GM19452 (cell line): ENCODE measurements at regions not wholly inside any gene's neighbourhood (a gene's known extent, or its start where the extent isn't known, plus 50 kb on each side); places are given as distances from the start of the nearest gene placed in this dataset.
"Not testable (repeated sequence)": the region's sequence is repeated elsewhere in the genome, so short reads cannot be mapped to it uniquely, and the experiment has no call there.

Experiments used
- ATAC-seq: cut with Tn5 transposase; IDR thresholded peaks from one replicate; pipeline ENCODE4 v1.9.1; 2021; ENCODE audit not compliant: unreplicated experiment

- no peak for ATAC-seq
Measured at GRCh38 chr2:15819562-15820256, 120.6 kb upstream of the MYCN start.

- ATAC-seq, result no peak
Measured at GRCh38 chr2:15820257-15820566, 120.1 kb upstream of the MYCN start.

DNA sequence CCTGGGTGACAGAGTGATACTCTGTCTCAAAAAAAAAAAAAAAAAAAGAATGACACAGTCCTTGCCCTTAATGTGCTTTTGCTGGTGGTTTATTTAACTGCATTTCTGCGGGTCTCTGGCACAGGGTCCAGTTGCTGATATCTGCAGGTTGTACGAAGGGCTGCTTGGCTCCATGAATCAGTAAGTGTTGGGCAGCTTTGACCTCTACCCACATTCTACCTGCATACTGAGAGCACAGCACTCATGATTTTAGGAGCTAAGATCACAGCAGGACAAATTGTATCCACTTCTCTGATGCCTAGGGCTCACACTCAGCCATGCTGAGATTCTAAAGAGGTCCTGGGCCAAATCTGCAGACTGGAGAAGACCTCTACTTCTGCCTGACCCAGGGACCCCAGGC lies 119.4 kb upstream of the MYCN start:
- ATAC-seq, result no peak

- ATAC-seq, result no peak
Measured at GRCh38 chr2:15822151-15823044, 118.0 kb upstream of the MYCN start.

DNA sequence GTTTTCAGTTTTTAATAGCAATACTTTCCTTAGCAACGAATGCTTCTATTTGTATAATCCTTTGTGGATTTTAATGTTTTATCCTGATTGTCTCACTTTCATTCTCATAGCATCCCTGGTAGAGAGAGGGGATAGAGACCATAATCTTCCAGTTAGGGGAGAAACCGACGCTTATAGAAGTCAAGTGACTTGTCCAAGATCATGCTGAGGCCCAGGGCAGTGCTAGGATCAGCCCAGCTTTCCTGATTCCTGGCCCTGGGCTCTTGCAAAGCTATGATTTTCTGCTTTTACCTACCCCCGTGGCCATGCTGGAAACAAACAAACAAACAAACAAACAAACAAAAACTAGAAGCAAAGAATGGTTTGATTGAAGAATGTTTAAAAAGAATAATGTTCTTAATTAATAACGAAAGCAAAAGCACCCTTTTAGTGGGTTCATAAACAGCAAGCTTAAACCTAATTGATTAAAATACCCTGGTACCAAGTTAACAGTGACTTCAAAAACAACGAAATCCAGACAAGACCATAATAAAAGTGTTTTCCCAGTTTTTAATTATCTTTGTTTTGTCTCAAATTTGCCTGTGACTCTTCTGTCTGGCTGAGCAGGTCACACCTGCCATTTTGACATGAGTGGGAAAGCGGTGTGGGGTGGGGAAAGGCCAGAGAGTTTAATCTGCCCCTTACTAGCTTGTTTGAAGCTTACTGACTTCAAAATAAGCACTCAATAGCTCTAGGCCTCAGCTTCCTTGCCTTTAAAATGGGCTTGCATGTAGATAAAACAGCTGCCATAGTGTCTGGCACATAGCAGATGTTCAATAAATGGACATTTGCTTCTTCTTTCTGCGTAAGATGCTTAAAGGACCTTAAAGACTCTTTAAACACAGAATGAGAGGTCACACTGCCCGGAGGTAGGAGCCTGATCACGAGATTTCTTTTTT lies 116.6 kb upstream of the MYCN start:
- ATAC-seq, result no peak

DNA sequence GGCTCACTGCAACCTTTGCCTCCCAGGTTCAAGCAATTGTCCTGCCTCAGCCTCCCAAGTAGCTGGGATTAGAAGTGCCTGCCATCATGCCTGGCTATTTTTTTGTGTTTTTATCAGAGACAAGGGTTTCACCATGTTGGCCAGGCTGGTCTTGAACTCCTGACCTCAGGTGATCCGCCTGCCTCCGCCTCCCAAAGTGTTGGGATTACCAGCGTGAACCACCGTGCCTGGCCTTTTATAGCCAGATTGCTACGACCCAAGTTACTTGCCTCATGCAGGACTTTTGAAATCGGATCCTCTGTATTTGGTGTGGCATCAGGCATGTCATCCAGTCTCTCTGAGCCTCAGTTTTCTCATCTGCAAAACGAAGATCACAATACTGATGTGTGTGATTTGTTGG lies 115.9 kb upstream of the MYCN start:
- not testable (repeated sequence) for ATAC-seq

DNA sequence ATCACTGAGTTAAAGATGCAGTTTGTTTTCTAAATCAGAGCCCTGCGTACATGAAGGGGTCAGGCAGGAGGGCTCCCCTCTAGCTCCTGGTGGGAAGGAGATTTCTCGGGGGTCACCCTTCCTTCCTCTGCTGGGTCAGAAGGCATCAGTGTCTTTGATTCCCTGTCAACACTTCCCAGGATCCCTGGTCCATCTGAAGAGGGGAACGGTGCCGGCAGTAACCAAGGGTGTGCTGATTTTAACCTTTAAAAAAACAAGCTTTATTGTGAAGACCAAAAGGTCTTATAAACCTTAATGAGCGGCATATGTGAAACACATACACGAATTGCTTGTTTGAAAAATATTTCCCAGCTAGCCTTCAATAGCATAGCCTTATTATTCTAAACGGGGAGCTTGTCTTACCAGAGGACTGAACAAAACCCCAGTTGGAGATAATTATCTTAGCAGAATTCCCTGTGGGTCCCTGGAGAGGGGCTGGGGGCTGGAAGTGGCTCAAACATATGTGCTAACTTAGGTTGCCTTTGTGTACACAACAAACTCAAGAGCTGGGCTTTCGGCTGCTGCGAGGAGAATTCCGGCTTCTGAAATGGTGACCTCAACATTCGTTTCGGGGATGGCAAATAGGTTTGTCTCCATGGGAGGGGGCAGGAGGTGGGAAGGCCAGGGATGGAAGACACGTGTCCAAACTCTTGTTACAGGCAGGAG lies 114.9 kb upstream of the MYCN start:
- no peak for ATAC-seq

DNA sequence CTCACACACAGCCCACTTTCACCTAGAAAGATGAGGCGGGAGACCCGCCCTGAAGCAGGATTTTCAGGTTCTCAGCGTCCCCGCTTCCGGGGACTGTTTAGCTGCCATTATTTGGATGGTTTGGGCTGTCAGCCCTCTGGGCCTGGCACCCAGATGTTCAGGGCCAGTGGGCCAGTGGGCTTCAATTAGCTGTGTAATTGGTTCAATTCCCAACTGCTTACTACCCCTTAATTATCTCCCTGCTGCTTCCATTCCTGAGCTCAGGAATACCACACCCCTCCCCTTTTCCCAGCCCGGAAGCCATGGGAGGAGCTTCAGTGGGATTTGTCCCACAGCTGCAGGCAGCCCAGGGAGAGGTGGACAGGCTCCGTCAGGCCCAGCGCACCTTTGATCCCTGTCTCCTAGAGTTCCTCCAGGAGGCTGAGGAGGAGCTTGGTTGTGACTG lies 114.1 kb upstream of the MYCN start:
- ATAC-seq, result no peak

DNA sequence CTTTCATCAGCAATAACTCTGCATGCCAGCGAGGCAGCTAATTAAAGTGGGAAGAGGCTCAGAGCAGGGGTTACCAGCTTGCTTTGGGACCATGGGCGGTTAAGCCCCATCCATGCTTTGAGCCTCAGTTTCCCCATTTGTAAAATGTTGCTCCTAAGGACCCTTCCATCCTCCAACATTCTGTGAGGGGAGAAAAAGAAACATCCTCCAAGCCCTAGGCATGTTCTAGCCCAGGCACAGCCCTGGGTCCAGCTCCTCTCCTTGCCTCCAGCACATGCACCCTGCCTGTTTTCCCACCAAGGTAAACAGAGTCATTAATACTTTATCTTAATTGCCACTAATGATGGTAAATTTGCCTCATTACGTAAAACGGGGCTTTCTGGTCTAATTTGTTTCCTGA lies 113.3 kb upstream of the MYCN start:
- no peak for ATAC-seq

GRCh38 chr2:15828576-15828975 lies 111.8 kb upstream of the MYCN start:
- ATAC-seq, result no peak

GRCh38 chr2:15829091-15829801 lies 111.1 kb upstream of the MYCN start:
- no peak for ATAC-seq

DNA sequence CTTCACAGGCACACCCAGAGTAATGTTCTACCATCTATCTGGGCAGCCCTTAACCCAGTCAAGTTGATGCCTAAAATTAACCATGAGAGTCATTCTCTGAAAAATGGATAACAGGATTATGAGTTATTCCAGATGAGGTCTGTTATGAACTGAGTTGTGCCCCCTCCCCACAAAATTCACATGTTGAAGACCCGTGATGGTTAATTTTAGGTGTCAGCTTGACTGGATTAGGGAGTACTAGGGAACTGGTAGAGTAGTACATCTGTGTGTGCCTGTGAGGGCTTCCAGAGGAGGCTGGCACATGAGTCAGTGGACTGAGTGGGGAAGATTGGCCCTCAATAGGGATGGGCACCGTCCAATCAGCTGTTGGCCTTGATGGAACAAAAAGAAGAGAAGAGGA lies 110.4 kb upstream of the MYCN start:
- ATAC-seq, result no peak

DNA sequence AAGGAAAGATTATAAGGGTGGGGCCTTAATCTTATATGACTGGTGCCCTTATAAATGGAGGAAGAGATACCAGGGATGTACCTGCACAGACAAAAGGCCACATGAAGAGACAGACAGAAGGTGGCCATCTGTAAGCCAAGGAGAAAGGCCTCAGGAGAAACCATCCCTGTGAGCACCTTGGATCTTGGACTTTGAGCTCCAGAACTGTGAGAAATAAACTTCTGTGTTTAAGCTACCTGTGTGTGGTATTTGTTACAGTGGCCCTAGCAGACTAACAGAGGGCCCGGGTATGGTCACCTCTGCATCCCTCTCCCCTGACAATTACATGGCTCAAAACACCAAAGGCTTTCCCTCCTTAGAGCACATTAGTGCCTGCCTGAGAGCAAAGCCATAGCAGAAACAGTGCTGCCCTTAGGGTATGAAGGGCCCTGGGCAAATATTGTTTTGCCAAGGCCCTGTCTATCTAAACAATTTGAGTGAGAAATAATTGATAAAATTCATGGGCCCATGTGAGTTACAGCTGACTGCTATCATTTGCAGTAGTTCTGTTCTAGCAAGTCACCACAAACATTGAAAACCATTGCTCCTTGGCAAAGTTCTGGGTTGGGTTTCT lies 109.3 kb upstream of the MYCN start:
- no peak for ATAC-seq

- no peak for ATAC-seq
Measured at GRCh38 chr2:15832030-15832709, 108.2 kb upstream of the MYCN start.

DNA sequence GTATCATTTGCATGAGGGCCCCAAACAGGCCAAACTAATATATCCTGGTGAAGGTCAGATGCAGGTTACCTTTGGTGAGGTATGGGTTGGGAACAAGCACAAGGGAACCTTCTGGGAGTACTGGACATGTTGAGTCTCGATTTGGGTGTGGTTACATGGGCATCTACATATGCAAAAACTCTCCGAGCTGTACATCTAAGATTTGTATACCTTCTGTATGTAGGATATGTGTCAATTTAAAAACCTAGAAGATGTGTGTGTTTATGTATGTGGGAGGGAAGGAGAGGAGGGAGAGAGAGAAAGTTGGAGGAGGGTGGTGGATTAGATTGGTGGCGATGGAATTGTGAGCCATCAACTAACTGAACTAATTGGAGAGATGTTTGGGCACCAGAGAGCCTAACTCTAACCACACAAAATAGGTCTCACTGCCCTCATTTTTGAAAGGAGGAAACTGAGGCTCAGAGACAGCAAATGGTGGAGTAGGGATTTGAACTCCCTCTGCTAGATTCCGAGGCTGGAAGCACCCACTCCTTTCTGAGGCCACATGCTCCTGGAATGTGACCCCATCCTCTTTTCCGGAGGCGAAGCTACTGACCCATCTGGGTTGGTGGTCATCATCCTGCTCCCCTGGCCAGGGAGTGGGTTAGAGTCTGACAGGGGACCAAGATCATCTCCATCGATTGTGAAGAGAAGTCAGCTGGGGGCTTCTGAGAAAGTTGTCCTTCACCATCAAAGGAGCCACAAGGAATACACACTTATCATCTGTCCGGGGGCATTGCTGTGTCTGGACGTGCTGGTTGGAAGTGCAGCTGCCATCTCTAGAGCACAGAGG lies 107.3 kb upstream of the MYCN start:
- ATAC-seq, result no peak

- ATAC-seq, result no peak
Measured at GRCh38 chr2:15833731-15834130, 106.6 kb upstream of the MYCN start.

DNA sequence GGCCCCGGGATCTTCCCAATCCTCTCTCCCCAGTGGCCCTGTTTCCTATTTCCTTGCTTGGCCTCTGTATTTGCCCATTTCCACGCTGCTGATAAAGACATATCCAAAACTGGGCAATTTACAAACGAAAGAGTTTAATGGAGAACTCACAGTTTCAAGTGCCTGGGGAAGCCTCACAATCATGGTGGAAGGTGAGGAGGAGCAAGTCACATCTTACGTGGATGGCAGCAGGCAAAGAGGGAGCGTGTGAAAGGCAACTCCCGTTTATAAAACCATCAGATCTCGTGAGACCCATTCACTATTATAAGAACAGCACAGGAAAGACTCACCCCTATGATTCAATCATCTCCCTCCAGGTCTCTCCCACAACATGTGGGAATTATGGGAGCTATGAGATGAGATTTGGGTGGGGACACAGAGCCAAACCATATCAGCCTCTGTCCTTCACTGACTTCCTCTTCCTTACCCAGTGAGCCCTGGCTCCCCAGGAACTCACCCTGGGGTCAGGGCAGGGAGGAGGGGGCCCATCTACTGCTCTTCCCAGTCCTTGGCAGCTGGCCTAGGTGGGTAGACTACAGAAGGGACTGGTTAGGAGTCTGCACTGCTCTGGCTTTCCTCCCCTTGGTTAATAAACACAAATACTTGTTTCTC lies 105.8 kb upstream of the MYCN start:
- no peak for ATAC-seq
